CD4-positive, alpha-beta T cell treated with Interleukin-15 for 4 hours (primary cell): ENCODE measurements at regions not wholly inside any gene's neighbourhood (a gene's known extent, or its start where the extent isn't known, plus 50 kb on each side); places are given as distances from the start of the nearest gene placed in this dataset.
A peak's percentile ranks its signal among the peaks of the same experiment; 100 is the strongest.
"Not testable (repeated sequence)": the region's sequence is repeated elsewhere in the genome, so short reads cannot be mapped to it uniquely, and the experiment has no call there.

ENCODE experiments used
- DNase-seq: peaks from one replicate; pipeline ENCODE4 v3.0.0-alpha.2; 2020; ENCODE audit warnings: low spot score

DNA sequence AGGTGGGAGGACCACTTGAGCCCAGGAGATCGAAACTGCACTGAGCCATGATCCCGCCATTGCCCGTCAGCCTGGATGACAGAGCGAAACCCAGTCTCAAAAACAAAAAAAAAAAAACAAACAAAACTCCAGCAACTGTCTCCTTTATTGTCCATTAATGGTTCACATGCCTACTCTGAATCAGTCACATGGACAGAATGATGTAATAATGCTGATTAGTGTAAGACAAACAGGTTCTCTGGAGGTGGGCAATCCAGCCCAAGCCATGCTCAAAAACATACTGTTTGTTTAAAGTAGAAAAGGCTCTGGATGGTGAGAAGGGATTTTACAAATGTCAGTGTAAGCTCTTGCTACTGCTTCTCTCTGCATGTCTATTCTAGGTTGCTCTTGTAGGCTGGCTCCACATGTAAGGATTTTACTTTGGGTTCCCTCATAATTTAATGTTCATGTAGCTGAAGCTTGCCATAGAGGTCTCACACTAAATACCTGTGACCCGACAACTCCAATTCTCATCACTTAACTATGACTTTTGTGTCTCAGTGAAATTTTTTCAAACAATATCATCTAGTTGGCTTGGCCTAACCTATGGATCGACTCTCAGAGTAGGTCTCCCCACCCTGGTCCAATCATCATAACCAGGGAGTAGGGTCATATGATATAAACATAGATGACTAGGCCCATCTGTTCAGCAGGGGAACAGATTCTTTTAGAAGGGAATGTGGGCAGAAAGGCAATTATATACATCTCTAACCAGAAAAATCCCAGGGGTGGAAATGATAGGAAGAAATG, 83.9 kb upstream of the SLC39A10 start:
- DNase-seq: no peak

GRCh38 chr2:195570329-195570728, 86.7 kb upstream of the SLC39A10 start:
- DNase-seq: no peak

- no peak for DNase-seq
Observed at GRCh38 chr2:195569255-195569654, 87.8 kb upstream of the SLC39A10 start.

- not testable (repeated sequence) for DNase-seq
Observed at GRCh38 chr2:195564625-195565135, 92.3 kb upstream of the SLC39A10 start.

- DNase-seq: peak; percentile 62
Observed at GRCh38 chr2:195563857-195564512, 93.0 kb upstream of the SLC39A10 start.

- DNase-seq: no peak
Observed at GRCh38 chr2:195562570-195563566, 94.2 kb upstream of the SLC39A10 start.

- DNase-seq: no peak
Observed at GRCh38 chr2:195561116-195561921, 95.7 kb upstream of the SLC39A10 start.

- no peak for DNase-seq
Observed at GRCh38 chr2:195560209-195560895, 96.7 kb upstream of the SLC39A10 start.

DNA sequence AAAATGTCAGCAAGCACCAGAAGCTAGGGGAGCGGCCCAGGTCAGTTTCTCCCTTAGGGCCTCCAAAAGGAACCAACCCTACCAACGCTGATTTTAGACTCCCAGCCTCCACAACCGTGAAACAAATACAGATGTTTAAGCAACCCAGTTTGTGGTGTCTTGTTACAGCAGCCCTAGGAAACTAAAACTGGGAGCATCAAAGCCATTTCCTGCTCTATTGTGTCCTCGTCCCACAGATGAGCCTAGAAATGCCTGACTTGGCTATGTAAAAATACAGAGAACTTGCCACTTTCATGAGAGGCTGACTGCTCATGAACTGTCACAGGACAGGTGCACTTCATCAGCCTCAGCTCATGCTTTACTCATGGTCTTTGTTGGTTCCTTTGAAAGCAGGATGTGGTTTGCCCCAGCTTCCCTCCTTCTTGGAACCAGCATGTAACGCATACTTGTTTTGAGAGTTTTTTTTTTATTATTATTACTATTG, 97.6 kb upstream of the SLC39A10 start:
- DNase-seq: peak; percentile 89

- DNase-seq: no peak
Observed at GRCh38 chr2:195555971-195556370, 101.1 kb upstream of the SLC39A10 start.

- DNase-seq: no peak
Observed at GRCh38 chr2:195552581-195552980, 104.4 kb upstream of the SLC39A10 start.

- no peak for DNase-seq
Observed at GRCh38 chr2:195548198-195548940, 108.7 kb upstream of the SLC39A10 start.

DNA sequence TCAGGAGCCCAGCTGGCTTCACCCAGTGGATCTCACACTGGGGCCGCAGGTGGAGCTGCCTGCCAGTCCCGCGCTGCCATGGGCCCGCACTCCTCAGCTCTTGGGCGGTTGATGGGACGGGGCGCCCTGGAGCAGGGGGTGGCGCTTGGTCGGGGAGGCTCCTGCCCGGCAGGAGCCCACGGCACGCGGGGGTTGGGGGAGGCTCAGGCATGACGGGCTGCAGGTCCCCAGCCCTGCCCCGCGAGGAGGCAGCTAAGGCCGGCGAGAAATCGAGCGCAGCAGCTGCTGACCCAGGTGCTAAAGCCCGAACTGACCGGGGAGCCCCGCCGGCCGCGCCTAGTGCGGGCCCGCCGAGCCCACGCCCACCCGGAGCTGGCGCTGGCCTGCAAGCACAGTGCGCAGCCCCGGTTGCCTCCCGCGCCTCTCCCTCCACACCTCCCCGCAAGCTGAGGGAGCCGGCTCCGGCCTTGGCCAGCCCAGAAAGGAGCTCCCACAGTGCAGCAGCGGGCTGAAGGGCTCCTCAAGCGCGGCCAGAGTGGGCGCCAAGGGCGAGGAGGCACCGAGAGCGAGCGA, 109.7 kb upstream of the SLC39A10 start:
- not testable (repeated sequence) for DNase-seq

DNA sequence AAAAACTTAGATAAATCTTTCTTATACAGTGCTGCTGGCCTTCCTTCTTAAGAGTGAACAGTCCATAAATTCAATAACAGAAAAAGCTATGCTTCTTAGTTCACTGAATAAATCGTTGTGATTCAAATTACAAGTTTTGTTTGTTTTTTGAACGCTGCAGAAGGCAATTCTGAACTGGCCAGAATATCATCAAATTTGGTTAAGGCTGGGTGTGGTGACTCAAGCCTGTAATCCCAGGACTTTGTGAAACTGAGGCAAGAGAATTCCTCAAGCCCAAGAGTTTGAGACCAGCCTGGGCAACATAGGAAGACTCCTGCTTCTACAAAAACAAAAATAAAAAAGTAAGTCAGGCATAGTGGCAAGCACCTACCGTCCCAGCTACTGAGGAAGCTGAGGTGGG, 111.2 kb upstream of the SLC39A10 start:
- no peak for DNase-seq

DNA sequence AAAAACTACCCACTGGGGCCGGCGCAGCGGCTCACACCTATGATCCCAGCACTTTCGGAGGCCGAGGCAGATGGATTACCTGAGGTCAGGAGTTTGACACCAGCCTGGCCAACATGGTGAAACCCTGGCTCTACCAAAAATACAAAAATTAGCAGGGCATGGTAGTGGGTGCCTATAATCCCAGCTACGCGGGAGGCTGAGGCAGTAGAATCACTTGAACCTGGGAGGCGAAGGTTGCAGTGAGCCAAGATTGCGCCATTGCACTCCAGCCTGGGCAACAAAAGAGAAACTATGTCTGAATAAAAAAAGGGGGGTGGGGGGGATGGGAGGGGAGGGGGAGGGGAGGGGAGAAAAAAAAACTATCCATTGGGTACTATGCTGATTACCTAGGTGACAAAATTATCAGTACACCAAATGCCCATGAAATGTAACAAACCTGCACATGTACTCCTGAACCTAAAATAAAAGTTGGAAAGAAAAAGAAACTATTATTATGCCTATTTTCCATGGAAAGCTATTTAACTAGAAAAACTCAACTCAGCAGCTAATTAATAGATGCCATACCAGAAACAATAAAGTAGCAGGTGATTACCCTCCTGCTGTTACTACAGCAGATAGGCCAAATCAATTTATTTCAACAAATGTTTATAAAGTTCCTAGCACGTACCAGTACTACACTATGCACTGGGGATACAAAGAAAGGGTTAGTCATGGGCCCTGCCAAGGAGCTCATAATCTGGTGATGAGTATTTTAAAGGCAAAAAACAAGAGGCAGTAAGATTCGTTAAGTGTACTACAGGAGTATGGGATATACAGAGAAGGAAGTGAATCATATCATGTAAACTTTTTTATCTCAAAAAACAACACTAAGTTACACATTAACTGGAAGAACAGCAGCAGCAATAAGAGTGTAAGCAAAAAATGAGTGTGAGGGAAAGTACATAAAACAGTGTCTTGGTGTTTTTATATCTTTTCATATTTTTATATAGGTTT, 112.8 kb upstream of the SLC39A10 start:
- DNase-seq: peak; percentile 60

GRCh38 chr2:195543063-195543462, 114.0 kb upstream of the SLC39A10 start:
- DNase-seq: peak; percentile 46

- no peak for DNase-seq
Observed at GRCh38 chr2:195542067-195542466, 115.0 kb upstream of the SLC39A10 start.

DNA sequence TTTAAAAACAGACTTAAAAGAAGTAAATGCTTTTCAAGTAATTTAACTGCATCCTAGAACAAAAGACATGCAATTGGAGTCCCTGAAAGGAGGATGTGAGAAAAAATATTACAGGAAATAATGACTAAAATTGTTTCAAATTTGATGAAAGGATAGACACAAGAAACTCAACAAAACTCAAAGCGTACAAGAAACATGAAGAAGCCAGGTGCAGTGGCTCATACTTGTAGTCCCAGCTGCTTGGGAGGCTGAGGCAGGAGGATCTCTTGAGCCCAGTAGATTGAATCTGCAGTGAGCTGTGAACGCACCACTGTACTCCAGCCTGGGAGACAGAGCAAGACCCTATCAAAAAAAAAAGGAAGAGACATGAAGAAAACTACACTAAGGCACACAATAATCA, 118.1 kb upstream of the SLC39A10 start:
- no peak for DNase-seq
